Osteoblast (primary cell): ENCODE measurements at regions not wholly inside any gene's neighbourhood (a gene's known extent, or its start where the extent isn't known, plus 50 kb on each side); places are given as distances from the start of the nearest gene placed in this dataset.

Experiments
- DNase-seq: peaks from one replicate; pipeline ENCODE4 v3.0.0; 2011; ENCODE audit warnings: low spot score, mixed read lengths; ENCODE audit not compliant: insufficient read length; ENCODE audit errors: missing footprints
- H2AFZ ChIP-seq: 2 replicates; pipeline ENCODE4 v1.6.0; 2011; ENCODE audit warnings: mild to moderate bottlenecking, low read length
- H3K27ac ChIP-seq: 2 replicates; pipeline ENCODE4 v1.5.1; 2011; ENCODE audit warnings: mild to moderate bottlenecking, low read depth, low read length, moderate library complexity
- H3K27me3 ChIP-seq: 2 replicates; pipeline ENCODE4 v1.6.0; 2012; ENCODE audit warnings: mild to moderate bottlenecking, control low read depth, inconsistent platforms, low read length, moderate library complexity; ENCODE audit not compliant: insufficient read depth
- H3K36me3 ChIP-seq: 2 replicates; pipeline ENCODE4 v1.5.1; 2011; ENCODE audit warnings: mild to moderate bottlenecking, low read length, control low read depth, moderate library complexity; ENCODE audit not compliant: insufficient read depth
- H3K4me1 ChIP-seq: 2 replicates; pipeline ENCODE4 v1.5.1; 2011; ENCODE audit warnings: mild to moderate bottlenecking, low read length, control low read depth, moderate library complexity; ENCODE audit not compliant: insufficient read depth
- H3K4me2 ChIP-seq: 2 replicates; pipeline ENCODE4 v1.6.0; 2011; ENCODE audit warnings: mild to moderate bottlenecking, low read length; ENCODE audit not compliant: insufficient read depth
- H3K4me3 ChIP-seq: fragments of 200-600 bp; sonication (generic); 3 replicates; pipeline ENCODE4 v1.5.1; 2012; ENCODE audit warnings: mild to moderate bottlenecking, low read length, inconsistent platforms; ENCODE audit not compliant: insufficient read depth
- H3K79me2 ChIP-seq: 2 replicates; pipeline ENCODE4 v1.6.0; 2012; ENCODE audit warnings: mild to moderate bottlenecking, low read length, control low read depth, inconsistent platforms; ENCODE audit not compliant: insufficient read depth
- H3K9me3 ChIP-seq: 2 replicates; pipeline ENCODE4 v1.5.1; 2011; ENCODE audit warnings: low read depth, low read length, control low read depth
- H4K20me1 ChIP-seq: 2 replicates; pipeline ENCODE4 v1.6.0; 2012; ENCODE audit warnings: mild to moderate bottlenecking, low read length, control low read depth; ENCODE audit not compliant: insufficient read depth
- CTCF ChIP-seq: IDR thresholded peaks from 2 replicates; pipeline ENCODE4 v1.5.1; 2011; ENCODE audit warnings: mild to moderate bottlenecking, low read depth, low read length, moderate library complexity; ENCODE audit errors: extremely low read depth

GRCh38 chr6:159615918-159616317 lies 77.1 kb downstream of the SOD2 start:
- no peaks in the 10 kb centered on the region for H3K36me3 ChIP-seq
- TF ChIP-seq CTCF = no peak
- H3K4me3 ChIP-seq = no peak overlapping the region
- H3K4me2 ChIP-seq = no peak overlapping the region
- no peaks in the 10 kb centered on the region for H4K20me1 ChIP-seq
- H2AFZ ChIP-seq = no peak overlapping the region
- H3K4me1 ChIP-seq = no peaks in the 10 kb centered on the region
- H3K27me3 ChIP-seq = no peaks in the 10 kb centered on the region
- no peak overlapping the region for H3K27ac ChIP-seq
- H3K9me3 ChIP-seq = peaks cover 7% of the 10 kb centered on the region
- H3K79me2 ChIP-seq = no peaks in the 10 kb centered on the region
- DNase-seq = no peak

GRCh38 chr6:159610881-159611280 lies 82.2 kb downstream of the SOD2 start:
- H3K27ac ChIP-seq = no peak overlapping the region
- TF ChIP-seq CTCF = no peak
- H2AFZ ChIP-seq = no peak overlapping the region
- no peak for DNase-seq
- peaks cover 2% of the 10 kb centered on the region for H3K9me3 ChIP-seq
- no peaks in the 10 kb centered on the region for H3K36me3 ChIP-seq
- no peaks in the 10 kb centered on the region for H3K4me1 ChIP-seq
- no peak overlapping the region for H3K4me3 ChIP-seq
- H3K27me3 ChIP-seq = no peaks in the 10 kb centered on the region
- H3K79me2 ChIP-seq = no peaks in the 10 kb centered on the region
- no peaks in the 10 kb centered on the region for H4K20me1 ChIP-seq
- H3K4me2 ChIP-seq = no peak overlapping the region

DNA sequence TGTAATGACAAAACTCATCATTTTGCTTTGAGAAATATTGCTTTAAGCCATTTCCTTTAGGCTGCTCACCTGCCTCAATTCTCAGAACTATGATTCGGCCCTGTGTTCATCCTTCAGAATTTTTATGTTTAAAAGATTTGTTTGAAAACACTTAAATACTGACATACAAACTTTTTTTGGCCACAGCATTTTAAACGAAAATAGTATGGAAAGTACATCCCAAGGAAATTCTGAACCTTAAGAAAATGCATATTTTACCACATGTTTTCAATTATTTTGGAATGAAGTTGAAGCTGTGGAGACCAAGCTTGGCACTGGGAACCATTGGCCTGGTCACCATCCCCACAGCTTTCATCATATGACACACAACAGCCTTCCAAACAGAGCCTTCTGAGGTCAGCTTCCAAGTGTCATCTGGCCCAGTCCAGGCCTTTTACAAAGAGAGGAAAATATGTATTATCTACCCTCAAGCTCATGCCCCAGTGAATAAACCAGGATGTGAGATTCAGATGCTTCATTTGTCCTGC lies 83.3 kb downstream of the SOD2 start:
- H4K20me1 ChIP-seq = no peaks in the 10 kb centered on the region
- no peak for DNase-seq

More for the DNA sequence above, 83.3 kb downstream of the SOD2 start:
- Histone ChIP-seq H3K9me3 (no peaks in the 10 kb centered on the region), H3K4me3 (no peak overlapping the region), H3K27me3 (no peaks in the 10 kb centered on the region), H2AFZ (no peak overlapping the region), H3K27ac (no peak overlapping the region), H3K36me3 (no peaks in the 10 kb centered on the region), H3K4me1 (no peaks in the 10 kb centered on the region), H3K79me2 (no peaks in the 10 kb centered on the region), H3K4me2 (no peak overlapping the region)
- no peak for TF ChIP-seq CTCF
